HEK293 (cell line): ENCODE measurements at regions not wholly inside any gene's neighbourhood (a gene's known extent, or its start where the extent isn't known, plus 50 kb on each side); places are given as distances from the start of the nearest gene placed in this dataset.

Experiments
- CTCF ChIA-PET: fragments of 350-600 bp; formaldehyde crosslinking; extraction: SDS; loops from one replicate; lab custom pipeline; 2021; ENCODE audit warnings: antibody characterized with exemption; lab: Yijun Ruan, JAX
- POLR2A ChIA-PET: fragments of 300-600 bp; formaldehyde crosslinking; extraction: SDS; loops from one replicate; lab custom pipeline; 2020; ENCODE audit warnings: antibody characterized with exemption, inconsistent platforms; lab: Yijun Ruan, JAX
- H3K27ac ChIP-seq: fragments of 200-500 bp; sonication (Bioruptor generic); 2 replicates; pipeline ENCODE4 v1.5.1; 2014; ENCODE audit warnings: low read depth, low read length, control low read depth, inconsistent platforms; ENCODE audit errors: extremely low read depth
- H3K36me3 ChIP-seq, 2 experiments: fragments of 200-500 bp in 1 of 2; sonication (Bioruptor generic) in 1 of 2; 1 replicate in 1 of 2; 2 replicates in 1 of 2; pipeline ENCODE4 v1.5.1; 2014 to 2017; ENCODE audit warnings: inconsistent platforms in 2 of 2, low read length in 2 of 2; ENCODE audit not compliant: control insufficient read depth in 2 of 2, insufficient read depth in 1 of 2
- H3K4me1 ChIP-seq: fragments of 200-500 bp; sonication (Bioruptor generic); 2 replicates; pipeline ENCODE4 v1.5.1; 2014; ENCODE audit warnings: mild to moderate bottlenecking, low read length, inconsistent platforms; ENCODE audit not compliant: control insufficient read depth, insufficient read depth
- H3K4me3 ChIP-seq: 2 replicates; pipeline ENCODE4 v1.5.1; 2011; ENCODE audit warnings: low read depth, mild to moderate bottlenecking, control low read depth, low read length, moderate library complexity
- H3K9me3 ChIP-seq: fragments of 200-500 bp; sonication (Bioruptor generic); 2 replicates; pipeline ENCODE4 v1.5.1; 2014; ENCODE audit warnings: low read depth, low read length, inconsistent platforms; ENCODE audit not compliant: control insufficient read depth, insufficient read depth
- ELK4 ChIP-seq: IDR thresholded peaks from 2 replicates; pipeline ENCODE4 v1.6.1; 2011; ENCODE audit warnings: mild to moderate bottlenecking, low read depth, low read length, borderline replicate concordance
- GLI4 ChIP-seq: fragments of 450-650 bp; formaldehyde crosslinking; IDR thresholded peaks from 2 replicates; pipeline ENCODE4 v1.5.1; 2016; ENCODE audit warnings: missing biosample characterization, missing genetic modification characterization
- KLF9 ChIP-seq: fragments of 450-650 bp; formaldehyde crosslinking; IDR thresholded peaks from 2 replicates; pipeline ENCODE4 v1.5.1; 2016; ENCODE audit warnings: missing biosample characterization, missing genetic modification characterization, low read depth
- MEIS1 ChIP-seq: sonication (generic); formaldehyde crosslinking; IDR thresholded peaks from 2 replicates; pipeline ENCODE4 v1.8.1; 2022; ENCODE audit warnings: missing genetic modification reagents, mild to moderate bottlenecking, borderline replicate concordance
- TSHZ1 ChIP-seq: fragments of 450-650 bp; formaldehyde crosslinking; IDR thresholded peaks from 2 replicates; pipeline ENCODE4 v1.5.1; 2016; ENCODE audit warnings: missing biosample characterization, missing genetic modification characterization, borderline replicate concordance
- YY1 ChIP-seq: fragments of 450-650 bp; formaldehyde crosslinking; IDR thresholded peaks from 2 replicates; pipeline ENCODE4 v1.5.1; 2018; ENCODE audit warnings: missing biosample characterization, missing genetic modification characterization
- ZBTB6 ChIP-seq: fragments of 450-650 bp; formaldehyde crosslinking; IDR thresholded peaks from 2 replicates; pipeline ENCODE4 v1.5.1; 2017; ENCODE audit warnings: missing biosample characterization, missing genetic modification characterization
- ZFP41 ChIP-seq: fragments of 450-650 bp; formaldehyde crosslinking; IDR thresholded peaks from 2 replicates; pipeline ENCODE4 v1.5.1; 2016; ENCODE audit warnings: missing biosample characterization, missing genetic modification characterization, borderline replicate concordance
- ZNF10 ChIP-seq: fragments of 450-650 bp; formaldehyde crosslinking; IDR thresholded peaks from 2 replicates; pipeline ENCODE4 v1.5.1; 2017; ENCODE audit warnings: missing biosample characterization, missing genetic modification characterization
- ZNF114 ChIP-seq: fragments of 450-650 bp; formaldehyde crosslinking; IDR thresholded peaks from 2 replicates; pipeline ENCODE4 v1.5.0; 2017; ENCODE audit warnings: missing biosample characterization, missing genetic modification characterization
- ZNF26 ChIP-seq: fragments of 450-650 bp; formaldehyde crosslinking; IDR thresholded peaks from 2 replicates; pipeline ENCODE4 v1.5.1; 2016; ENCODE audit warnings: missing biosample characterization, missing genetic modification characterization
- ZNF394 ChIP-seq: fragments of 450-650 bp; formaldehyde crosslinking; IDR thresholded peaks from 2 replicates; pipeline ENCODE4 v1.5.1; 2016; ENCODE audit warnings: missing biosample characterization, missing genetic modification characterization, mild to moderate bottlenecking, moderate library complexity, borderline replicate concordance
- ZNF423 ChIP-seq: fragments of 450-650 bp; formaldehyde crosslinking; IDR thresholded peaks from 2 replicates; pipeline ENCODE4 v1.5.1; 2016; ENCODE audit warnings: missing biosample characterization, missing genetic modification characterization
- ZNF571 ChIP-seq: fragments of 450-650 bp; formaldehyde crosslinking; IDR thresholded peaks from 2 replicates; pipeline ENCODE4 v1.5.0; 2017; ENCODE audit warnings: missing biosample characterization, missing genetic modification characterization
- ZNF626 ChIP-seq: fragments of 450-650 bp; sonication (Bioruptor Pico); formaldehyde crosslinking; IDR thresholded peaks from 2 replicates; pipeline ENCODE4 v1.5.1; 2018; ENCODE audit warnings: missing biosample characterization, missing genetic modification characterization, inconsistent platforms
- ZNF670 ChIP-seq: fragments of 450-650 bp; formaldehyde crosslinking; IDR thresholded peaks from 2 replicates; pipeline ENCODE4 v1.5.1; 2016; ENCODE audit warnings: missing biosample characterization, missing genetic modification characterization, low read depth
- ZNF692 ChIP-seq: fragments of 450-650 bp; formaldehyde crosslinking; IDR thresholded peaks from 2 replicates; pipeline ENCODE4 v1.5.1; 2016; ENCODE audit warnings: missing biosample characterization, missing genetic modification characterization
- ZNF707 ChIP-seq: fragments of 450-650 bp; formaldehyde crosslinking; IDR thresholded peaks from 2 replicates; pipeline ENCODE4 v1.5.1; 2016; ENCODE audit warnings: missing biosample characterization, missing genetic modification characterization
- ZNF843 ChIP-seq: fragments of 450-650 bp; formaldehyde crosslinking; IDR thresholded peaks from 2 replicates; pipeline ENCODE4 v1.5.1; 2016; ENCODE audit warnings: missing biosample characterization, missing genetic modification characterization
- ZSCAN18 ChIP-seq: fragments of 450-650 bp; formaldehyde crosslinking; IDR thresholded peaks from 2 replicates; pipeline ENCODE4 v1.5.1; 2016; ENCODE audit warnings: missing biosample characterization, missing genetic modification characterization

- TF ChIP-seq TSHZ1 (tag by site-specific recombination) (no peak), ZBTB6 (tag by site-specific recombination) (no peak), ZNF571 (tag by site-specific recombination) (no peak), ZNF423 (tag by site-specific recombination) (no peak), GLI4 (tag by site-specific recombination) (no peak), ZNF626 (tag by site-specific recombination) (no peak), ELK4 (no peak), ZSCAN18 (no peak), ZNF843 (no peak), KLF9 (tag by site-specific recombination) (no peak)
These were observed 417.7 kb upstream of the CELF2 start (continued) for GRCh38 chr10:10600004-10600403.

- Histone ChIP-seq H3K4me3 (no peak overlapping the region), H3K9me3 (no peaks in the 10 kb centered on the region), H3K4me1 (no peaks in the 10 kb centered on the region), H3K36me3 (no peaks in the 10 kb centered on the region), H3K27ac (no peak overlapping the region)
- ChIA-PET CTCF (no interaction called here), POLR2A (no interaction called here)
- TF ChIP-seq ZNF114 (no peak), ZNF707 (no peak), ZNF692 (tag by site-specific recombination) (no peak), YY1 (tag by site-specific recombination) (no peak), ZNF394 (tag by site-specific recombination) (no peak), ZSCAN18 (no peak), MEIS1 (CRISPR knock-in tag) (no peak), ZFP41 (tag by site-specific recombination) (no peak), ZNF10 (tag by site-specific recombination) (no peak), ZNF670 (no peak), ZNF26 (tag by site-specific recombination) (no peak)
These were observed 412.1 kb upstream of the CELF2 start for GRCh38 chr10:10605551-10606081.
